ENCODE measurements at regions not wholly inside any gene's neighbourhood (a gene's known extent, or its start where the extent isn't known, plus 50 kb on each side); places are given as distances from the start of the nearest gene placed in this dataset.

GRCh38 chr12:77349689-77350370 is 284.5 kb upstream of the E2F7 start:
- DNase-seq (ENCODE audit: low spot score): no peak

- no peak for DNase-seq (ENCODE audit: low spot score)
These were observed 281.6 kb upstream of the E2F7 start for GRCh38 chr12:77347017-77347416.

GRCh38 chr12:77345336-77345735 is 280.0 kb upstream of the E2F7 start:
- no peak for DNase-seq (ENCODE audit: low spot score)

GRCh38 chr12:77344651-77345050 is 279.3 kb upstream of the E2F7 start:
- no peak for DNase-seq (ENCODE audit: low spot score)

GRCh38 chr12:77343291-77343690 is 277.9 kb upstream of the E2F7 start:
- DNase-seq (ENCODE audit: low spot score): no peak

GRCh38 chr12:77342253-77342652 is 276.9 kb upstream of the E2F7 start:
- DNase-seq (ENCODE audit: low spot score): no peak

GRCh38 chr12:77339610-77340009 is 274.2 kb upstream of the E2F7 start:
- no peak for DNase-seq (ENCODE audit: low spot score)

- DNase-seq (ENCODE audit: low spot score): no peak
These were observed 272.0 kb upstream of the E2F7 start for GRCh38 chr12:77337362-77337761.

GRCh38 chr12:77334806-77335205 is 269.4 kb upstream of the E2F7 start:
- no peak for DNase-seq (ENCODE audit: low spot score)

GRCh38 chr12:77328326-77328725 is 263.0 kb upstream of the E2F7 start:
- DNase-seq (ENCODE audit: low spot score): no peak

GRCh38 chr12:77325511-77326236 is 260.3 kb upstream of the E2F7 start:
- peak; percentile 48 for DNase-seq (ENCODE audit: low spot score)

- DNase-seq (ENCODE audit: low spot score): peak; percentile 94
These were observed 259.5 kb upstream of the E2F7 start for GRCh38 chr12:77324763-77325468.

GRCh38 chr12:77324416-77324762 is 259.0 kb upstream of the E2F7 start:
- no peak for DNase-seq (ENCODE audit: low spot score)

GRCh38 chr12:77323788-77324415 is 258.5 kb upstream of the E2F7 start:
- DNase-seq (ENCODE audit: low spot score): no peak

GRCh38 chr12:77319166-77319565 is 253.8 kb upstream of the E2F7 start:
- DNase-seq (ENCODE audit: low spot score): no peak

- DNase-seq (ENCODE audit: low spot score): no peak
These were observed 250.0 kb upstream of the E2F7 start for GRCh38 chr12:77315407-77315806.

- no peak for DNase-seq (ENCODE audit: low spot score)
These were observed 249.1 kb upstream of the E2F7 start for GRCh38 chr12:77314378-77315052.

- DNase-seq (ENCODE audit: low spot score): no peak
These were observed 242.7 kb upstream of the E2F7 start for GRCh38 chr12:77308056-77308455.

GRCh38 chr12:77300811-77301210 is 235.4 kb upstream of the E2F7 start:
- no peak for DNase-seq (ENCODE audit: low spot score)

GRCh38 chr12:77299910-77300669 is 234.7 kb upstream of the E2F7 start:
- DNase-seq (ENCODE audit: low spot score): no peak

- no peak for DNase-seq (ENCODE audit: low spot score)
These were observed 233.6 kb upstream of the E2F7 start for GRCh38 chr12:77299001-77299400.
